Frontal cortex (tissue), 3 donors: ENCODE measurements at regions not wholly inside any gene's neighbourhood (a gene's known extent, or its start where the extent isn't known, plus 50 kb on each side); places are given as distances from the start of the nearest gene placed in this dataset.
"Not testable (repeated sequence)": the region's sequence is repeated elsewhere in the genome, so short reads cannot be mapped to it uniquely, and the experiment has no call there.

Experiments
- DNase-seq, 2 donors: peaks; one replicate each; pipeline ENCODE4 v3.0.0; 2012; ENCODE audit warnings: low spot score in 2 of 2
- FAIRE-seq: peaks from 2 replicates; lab custom pipeline; 2012; peaks lifted over from hg19 to GRCh38; lab: Jason Lieb, UNC
- donor health status: control.
- donor health status: control.
- donor health status: control.

DNA sequence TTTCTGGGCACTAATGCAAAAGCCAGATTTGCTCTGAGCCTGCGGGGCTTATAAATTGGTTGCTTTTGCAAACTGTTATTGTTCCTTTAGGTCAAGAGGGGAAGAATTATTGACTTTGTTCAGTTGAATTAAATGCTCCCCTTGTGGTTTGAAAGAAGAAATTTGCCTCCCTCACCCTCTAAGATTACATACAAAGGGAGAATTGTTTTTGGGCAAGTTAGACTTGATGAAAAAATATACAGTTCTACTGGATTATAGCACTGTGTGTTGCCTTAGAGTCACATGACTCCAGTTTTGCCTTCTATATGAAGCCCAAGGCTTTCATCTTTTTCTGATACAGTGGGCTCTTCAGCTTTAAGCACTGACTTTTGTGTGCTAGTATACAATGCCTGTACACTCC is 1265.8 kb upstream of the LRRTM3 start:
- DNase-seq (no peak), FAIRE-seq (no peak)

DNA sequence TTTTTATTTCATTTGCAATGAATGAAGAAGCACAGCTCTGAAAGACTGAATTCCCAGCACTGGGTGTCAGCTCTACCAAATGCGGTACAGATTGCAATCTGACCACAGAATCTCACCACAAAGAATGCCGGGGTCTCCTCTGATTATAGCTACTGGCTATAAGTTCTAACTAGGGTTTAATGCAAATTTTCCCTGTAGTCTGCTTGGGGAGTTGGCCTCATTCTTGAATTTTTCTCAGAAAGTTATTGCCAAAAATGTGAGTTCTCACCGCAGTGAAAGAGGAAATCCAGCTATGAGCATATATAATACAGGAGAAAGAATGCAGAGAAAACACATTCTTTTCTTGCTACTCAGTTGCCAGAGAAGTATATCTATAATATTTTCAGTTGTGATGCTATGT is 1255.7 kb upstream of the LRRTM3 start:
- no peak for DNase-seq

DNA sequence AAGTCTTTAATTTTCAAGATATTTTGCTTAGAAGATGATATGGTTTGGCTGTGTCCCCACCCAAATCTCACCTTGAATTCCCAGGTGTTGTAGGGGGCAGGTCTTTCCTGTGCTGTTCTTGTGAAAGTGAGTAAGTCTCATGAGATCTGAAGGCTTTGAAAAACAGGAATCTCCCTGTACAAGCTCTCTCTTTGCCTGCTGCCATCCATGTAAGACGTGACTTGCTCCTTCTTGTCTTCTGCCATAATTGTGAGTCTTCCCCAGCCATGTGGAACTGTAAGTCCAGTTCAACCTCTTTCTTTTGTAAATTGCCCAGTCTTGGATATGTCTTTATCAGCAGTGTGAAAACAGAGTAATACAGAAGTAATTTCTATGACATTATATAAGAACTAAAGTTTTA is 1255.2 kb upstream of the LRRTM3 start:
- not testable (repeated sequence) for DNase-seq, FAIRE-seq

More for the DNA sequence above, 1255.7 kb upstream of the LRRTM3 start:
- FAIRE-seq = no peak

DNA sequence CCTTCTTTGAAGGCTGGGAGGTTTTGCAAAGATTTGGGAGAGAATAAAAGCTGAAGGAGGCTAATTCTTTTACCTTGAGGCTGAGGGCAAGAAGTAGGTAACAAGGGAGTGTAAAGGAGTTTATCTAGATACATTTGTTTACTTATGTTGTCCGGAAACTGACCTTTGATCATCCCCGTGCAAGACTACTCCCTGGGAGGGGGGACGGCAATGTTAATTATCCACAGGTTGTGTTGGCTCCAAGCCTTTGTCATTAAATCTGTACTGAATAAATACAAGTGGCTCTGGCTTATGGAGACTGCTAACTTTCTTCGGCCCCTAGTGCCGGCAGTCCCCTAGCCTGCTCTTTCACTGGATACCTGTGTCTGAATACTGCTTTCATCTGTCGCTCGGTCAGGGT is 1250.6 kb upstream of the LRRTM3 start:
- FAIRE-seq (no peak), DNase-seq (no peak)

DNA sequence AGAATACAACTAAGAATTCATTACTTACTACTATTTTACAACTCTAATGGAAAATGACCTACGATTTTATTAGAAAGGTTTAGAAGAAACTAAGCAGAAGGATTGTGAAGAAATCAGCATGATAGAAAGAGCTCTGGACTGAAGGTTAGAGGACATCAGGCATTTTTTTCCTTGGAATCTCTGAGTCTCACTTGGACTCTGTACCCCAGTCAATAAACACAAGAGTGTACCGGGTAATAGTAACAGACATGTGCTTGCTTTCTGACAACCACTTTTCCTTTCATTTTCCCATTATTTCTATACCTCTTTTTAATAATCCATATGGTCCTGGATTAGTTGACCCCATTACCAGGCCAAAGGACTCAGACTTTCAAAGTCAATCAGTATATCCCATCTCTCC is 1240.9 kb upstream of the LRRTM3 start:
- no peak for FAIRE-seq
- DNase-seq = no peak

DNA sequence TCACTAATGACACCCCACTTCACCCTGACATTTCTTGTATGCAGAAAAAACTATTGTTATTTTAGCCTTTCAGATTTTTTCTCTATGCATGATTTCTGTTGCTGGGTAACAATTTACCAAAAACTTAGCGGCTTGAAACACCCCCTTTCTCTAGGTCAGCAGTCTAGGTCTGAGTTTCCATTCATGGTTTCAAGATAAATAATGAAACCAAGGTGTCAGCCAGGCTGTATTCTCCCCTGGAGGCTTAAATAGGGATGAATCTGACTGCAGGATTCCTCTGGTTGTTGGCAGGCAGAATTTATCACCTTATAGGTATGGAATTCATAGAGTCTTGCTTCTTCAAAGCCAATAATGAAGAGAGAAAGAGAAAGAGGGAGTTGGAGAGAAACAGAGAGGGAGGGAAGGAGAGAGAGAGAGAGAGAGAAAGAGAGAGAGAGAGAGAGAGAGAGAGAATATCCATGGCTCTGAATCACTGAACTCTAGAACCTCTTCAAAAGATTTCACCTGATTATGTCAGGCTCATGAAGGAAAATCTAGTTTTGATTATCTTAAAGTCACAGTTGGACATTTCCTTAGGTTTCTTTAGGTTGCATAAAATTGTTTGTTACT is 1224.6 kb upstream of the LRRTM3 start:
- FAIRE-seq (no peak), DNase-seq (no peak)

DNA sequence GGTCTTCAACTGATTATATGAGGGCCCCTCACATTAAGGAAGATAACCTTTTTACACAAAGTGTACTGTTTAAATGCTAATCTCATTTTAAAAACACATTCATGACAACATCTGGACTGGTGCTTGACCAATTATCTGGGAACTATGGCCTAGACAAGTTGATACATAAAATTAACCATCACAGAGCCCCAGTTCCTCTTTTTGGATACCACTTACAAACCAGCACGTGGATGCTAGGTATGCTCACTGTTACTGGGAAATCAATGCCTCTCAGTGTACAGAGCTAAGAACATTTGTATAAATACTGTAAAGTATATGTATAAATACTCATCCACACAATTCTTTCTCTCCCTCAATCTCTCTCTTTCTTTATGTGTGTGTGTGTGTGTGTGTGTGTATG is 1217.8 kb upstream of the LRRTM3 start:
- DNase-seq = no peak
- FAIRE-seq = no peak

DNA sequence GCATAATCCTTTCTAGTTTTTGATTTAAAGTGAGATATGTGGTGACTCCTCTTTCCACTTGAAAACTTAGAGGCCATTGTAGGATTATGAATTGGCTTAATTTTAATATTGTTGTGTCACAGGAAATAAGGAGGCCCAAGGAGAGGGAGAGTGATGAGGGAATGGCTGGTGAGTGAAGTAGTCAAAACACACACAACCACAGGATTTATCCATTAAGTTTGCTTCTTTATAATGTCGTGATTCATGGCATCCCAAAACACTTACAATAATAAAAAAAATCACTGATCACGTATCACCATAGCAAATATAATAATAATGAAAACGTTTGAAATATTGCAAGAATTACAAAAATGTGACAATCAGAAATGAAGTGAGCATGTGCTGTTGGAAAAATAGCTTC is 1215.5 kb upstream of the LRRTM3 start:
- no peak for DNase-seq
- FAIRE-seq = no peak

DNA sequence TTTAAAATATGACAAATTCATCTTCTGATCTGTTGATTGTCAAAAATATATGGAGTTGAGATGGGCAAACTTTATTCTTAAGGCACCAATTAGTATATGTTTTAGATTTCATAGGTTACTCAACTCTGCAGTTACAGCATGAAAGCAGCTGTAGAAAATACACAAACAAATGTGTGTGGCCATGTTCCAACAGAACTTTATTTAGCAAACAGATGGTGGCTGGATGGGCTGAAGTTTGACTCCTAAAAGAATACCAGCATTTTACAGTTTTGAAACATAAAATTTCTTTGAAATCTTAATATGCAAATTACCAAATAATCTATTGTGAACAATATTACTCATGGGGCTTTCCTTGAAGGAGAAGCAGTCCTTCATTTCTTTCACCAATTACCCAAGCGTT is 1206.0 kb upstream of the LRRTM3 start:
- FAIRE-seq (no peak), DNase-seq (no peak)

DNA sequence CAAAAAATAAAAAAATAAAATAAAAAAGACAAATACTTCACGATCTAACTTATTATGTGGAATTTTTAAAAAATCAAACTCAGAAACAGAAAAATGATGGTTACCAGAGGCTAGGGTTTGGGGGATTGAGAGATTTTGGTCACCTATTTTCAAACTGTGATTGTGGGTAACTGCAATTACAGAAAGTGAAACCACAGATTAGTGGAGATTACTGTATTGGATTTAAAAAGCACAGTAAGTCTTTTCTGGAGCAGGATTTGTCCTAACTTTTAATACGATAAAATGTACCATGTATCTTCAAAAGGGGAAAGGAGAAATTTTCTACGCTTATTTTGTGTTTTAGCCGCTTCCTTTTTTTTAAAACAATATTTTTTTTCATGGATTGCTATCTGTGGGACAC is 1204.9 kb upstream of the LRRTM3 start:
- DNase-seq = no peak
- no peak for FAIRE-seq

DNA sequence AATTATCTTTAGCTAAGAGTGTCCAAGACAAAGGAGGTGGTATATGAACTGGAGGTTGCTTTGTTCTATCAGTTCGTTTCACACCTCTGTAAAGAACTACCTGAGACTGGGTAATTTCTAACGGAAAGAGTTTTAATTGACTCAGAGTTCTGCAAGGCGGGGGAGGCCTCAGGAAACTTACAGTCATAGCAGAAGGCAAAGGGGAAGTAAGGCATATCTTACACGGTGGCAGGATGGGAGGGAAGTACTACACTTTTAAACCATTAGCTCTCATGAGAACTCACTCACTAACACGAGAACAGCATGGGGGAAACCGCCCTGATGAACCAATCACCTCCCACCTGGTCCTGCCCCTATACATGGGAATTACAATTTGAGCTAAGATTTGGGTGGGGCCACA is 1202.3 kb upstream of the LRRTM3 start:
- FAIRE-seq (no peak), DNase-seq (no peak)

DNA sequence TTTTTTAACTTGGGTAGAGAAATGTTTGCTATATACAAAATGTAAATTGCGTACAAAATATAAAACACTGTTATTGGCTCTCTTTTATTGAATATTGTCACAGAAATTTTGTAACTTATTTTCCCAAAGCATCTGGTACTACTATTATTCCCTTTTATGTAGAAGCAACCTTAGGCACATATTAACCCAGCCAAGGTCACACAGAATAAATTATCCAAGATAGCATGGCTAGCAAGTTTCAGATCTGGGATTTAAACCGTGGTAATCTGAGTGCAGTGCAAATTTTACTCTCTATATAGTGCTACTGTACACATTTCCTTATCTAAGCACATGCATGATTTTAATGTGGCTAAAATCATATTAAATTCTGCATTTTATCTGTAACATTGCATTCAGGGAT is 1190.5 kb upstream of the LRRTM3 start:
- no peak for DNase-seq
- no peak for FAIRE-seq

DNA sequence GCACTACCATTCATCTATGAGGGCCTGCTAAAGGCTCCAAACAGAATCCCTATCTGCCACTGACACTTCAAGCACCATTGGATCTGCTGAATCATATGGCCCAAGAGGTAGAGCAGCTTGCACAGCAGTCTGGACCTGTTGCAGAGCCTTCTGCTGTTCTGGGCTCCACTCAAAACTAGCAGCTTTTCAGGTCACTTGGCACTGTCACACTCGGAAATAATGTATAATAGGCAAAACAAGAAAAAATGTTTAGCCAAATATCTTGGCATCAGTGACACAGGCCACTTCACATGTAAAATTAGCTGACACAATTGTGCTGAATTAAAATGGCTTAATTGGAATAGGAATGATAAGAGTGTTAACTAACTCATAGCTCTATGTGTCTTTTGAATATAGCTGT is 1182.9 kb upstream of the LRRTM3 start:
- DNase-seq = no peak
- no peak for FAIRE-seq

DNA sequence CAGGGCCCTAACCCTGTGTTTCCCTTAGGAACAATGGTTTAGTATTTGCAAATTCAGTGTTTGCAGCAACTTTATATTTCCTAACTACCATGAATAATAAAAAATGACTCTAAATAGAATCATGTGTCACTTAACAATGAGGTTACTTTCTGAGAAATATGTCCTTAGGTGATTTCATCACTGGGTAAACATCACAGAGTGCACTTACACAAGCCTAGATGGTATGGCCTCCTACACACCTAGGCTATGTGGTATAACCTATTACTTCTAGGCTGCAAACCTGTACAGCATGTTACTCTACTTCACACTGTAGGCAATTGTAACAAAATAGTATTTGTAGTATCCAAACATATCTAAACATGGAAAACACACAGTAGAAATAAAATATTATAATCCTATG is 1174.6 kb upstream of the LRRTM3 start:
- DNase-seq (no peak), FAIRE-seq (no peak)

DNA sequence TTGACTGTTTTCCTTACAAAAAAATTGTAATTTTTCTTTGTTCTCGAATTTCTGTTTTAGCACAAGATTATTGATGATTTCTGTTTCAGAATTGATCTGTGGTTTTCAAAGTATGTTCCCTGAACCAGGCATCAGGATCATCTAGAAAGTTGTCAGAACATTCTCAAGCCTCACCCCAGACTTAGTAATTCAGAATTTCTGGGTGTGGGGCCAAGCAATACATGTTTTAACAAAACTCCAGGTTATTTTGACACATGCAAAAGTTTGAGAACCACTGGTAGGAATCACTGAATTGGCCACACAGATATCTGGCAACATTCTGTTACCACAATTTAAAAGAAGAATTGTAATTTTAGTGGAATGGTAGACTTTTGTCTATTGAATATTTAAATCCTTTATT is 1173.9 kb upstream of the LRRTM3 start:
- no peak for FAIRE-seq
- no peak for DNase-seq

DNA sequence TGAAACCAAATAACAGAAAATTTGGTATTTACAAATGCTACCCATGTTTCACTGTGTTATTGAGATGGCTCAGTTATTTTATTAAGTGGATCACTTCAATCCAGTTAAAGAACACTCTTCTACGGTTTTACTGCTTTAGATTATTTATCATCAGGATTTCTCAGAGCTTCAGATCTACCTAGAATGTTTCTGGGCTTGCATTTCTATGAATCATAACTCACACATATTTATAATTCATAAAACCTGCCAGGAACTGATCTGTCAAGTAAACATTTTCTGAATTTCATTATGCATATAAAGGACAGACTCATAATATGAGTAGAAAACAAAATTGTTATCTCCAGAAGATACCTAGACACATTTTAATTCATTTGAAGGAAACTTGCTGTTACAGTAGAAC is 1172.3 kb upstream of the LRRTM3 start:
- FAIRE-seq = no peak

DNA sequence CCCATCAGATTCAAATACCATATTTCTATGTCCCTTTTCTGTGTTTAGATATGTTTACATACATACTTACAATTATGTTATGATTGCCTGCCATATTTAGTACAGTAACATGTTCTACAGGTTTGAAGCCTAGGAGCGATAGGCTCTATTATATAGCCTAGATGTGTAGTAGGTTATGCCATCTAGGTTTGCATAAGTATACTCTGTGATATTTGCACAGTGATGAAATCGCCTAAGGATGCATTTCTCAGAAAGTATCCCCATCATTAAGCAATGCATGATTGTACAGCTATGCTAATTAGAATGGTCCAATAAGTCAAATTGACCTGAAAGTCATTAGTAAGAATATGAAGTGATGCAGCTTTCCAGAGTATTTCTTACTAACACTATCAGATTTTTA is 1171.7 kb upstream of the LRRTM3 start:
- DNase-seq (no peak), FAIRE-seq (no peak)

More for the DNA sequence above, 1172.3 kb upstream of the LRRTM3 start:
- DNase-seq = peak in 1 of 2 donors; percentile 2

DNA sequence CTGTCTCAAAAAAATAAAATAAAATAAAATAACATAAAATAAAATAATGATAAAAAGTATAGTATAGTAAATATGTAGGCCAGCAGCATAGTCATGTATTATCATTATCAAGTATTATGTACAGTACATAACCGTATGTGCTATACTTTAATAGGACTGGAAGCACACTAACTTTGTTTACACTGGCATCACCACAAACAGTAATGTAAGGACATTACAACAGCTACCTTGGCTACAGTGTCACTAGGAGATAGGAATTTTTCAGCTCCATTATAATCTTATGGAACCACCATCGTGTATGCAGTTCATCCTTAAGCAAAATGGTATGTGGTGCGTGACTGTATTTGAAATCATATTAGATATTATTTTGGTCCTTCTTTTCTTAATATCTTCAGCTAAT is 1163.5 kb upstream of the LRRTM3 start:
- FAIRE-seq (no peak), DNase-seq (no peak)

DNA sequence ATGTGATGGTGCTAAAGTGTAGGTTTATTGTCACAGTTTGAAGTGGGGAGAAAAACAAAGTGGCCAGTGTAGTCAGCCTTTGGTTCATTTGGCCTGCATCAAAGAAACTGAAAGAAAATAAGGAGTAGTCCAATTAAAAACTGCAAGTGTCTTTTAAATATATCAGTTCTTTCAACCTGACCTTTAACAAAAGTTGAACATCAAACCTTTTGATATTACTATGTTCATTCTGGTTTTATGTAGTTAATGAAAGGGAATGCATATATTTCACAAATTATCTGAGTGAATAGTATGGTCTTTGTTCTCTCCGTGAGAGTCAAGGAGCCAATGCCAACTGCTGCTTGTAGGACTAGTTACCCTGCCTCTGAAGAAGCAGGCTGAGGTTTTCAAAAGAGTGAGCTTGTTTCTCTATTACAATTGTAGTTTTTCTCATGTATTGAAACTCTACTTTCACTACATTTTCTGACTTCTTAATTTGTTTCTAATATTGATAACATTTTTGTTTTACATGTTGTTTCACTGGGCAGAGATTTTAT is 1160.8 kb upstream of the LRRTM3 start:
- FAIRE-seq (no peak), DNase-seq (no peak)

DNA sequence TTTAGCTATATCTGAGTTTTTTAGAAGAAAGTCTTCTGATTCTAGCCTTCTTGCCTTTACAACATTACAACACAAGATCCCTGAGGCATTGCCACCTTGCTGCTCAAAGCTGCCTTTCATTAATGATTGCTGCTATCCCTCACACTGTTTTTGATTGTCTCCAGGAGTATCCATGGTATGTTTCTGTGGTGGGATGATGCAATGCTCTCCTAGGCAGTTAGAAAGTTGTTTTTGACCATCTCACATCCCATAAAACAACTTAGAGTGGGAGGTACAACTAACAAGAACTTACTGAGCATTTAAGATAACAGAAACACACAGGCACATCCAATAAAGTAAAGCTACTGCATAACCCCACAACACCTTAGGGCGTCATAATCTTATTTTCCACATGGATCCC is 1156.0 kb upstream of the LRRTM3 start:
- FAIRE-seq (no peak), DNase-seq (no peak)

DNA sequence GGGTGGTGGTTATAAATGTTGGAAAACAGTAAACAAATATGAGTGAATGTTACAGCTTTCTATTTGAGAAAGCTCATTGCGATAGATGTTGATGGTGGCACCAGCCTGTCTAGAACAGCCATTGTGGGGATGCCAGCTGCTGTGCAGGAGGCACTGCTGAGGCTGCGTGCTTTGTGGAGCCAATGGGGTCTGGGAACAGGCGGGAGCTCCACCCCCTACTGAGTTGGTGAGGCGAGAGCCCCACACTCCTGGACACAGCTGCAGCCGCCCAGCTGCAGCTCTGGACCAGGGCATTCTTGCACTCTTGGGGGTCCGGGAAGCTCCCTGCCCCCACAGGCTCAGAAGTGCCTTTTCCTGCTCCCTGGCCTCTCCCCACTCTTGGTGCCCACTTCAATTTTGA is 1147.1 kb upstream of the LRRTM3 start:
- FAIRE-seq (no peak), DNase-seq (no peak)

DNA sequence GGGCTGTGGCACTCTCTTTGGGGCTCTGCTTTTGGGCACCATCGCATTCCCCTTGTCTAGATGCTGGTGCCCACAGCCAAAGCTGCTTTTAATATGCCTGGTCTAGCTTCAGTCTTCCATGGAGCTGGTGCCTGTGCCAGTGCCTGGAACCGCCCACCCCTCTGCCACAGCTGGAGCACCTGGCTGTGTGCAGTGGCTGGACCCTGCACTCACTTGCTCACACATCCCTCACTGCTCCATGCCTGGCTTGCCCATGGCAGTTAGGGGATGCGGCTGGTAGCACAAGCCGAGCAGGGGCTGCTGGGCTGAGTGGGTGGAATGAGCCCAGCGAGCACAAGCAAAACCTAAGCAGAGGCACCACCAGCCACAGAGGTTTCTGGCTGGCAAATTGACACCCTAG is 1145.9 kb upstream of the LRRTM3 start:
- FAIRE-seq (no peak), DNase-seq (no peak)
